ENCODE measurements at regions not wholly inside any gene's neighbourhood (a gene's known extent, or its start where the extent isn't known, plus 50 kb on each side); places are given as distances from the start of the nearest gene placed in this dataset.

GRCh38 chr17:77867976-77868713 lies 90.4 kb upstream of the TNRC6C start:
- DNase-seq: no peak

GRCh38 chr17:77869041-77869599 lies 89.4 kb upstream of the TNRC6C start:
- DNase-seq: no peak

GRCh38 chr17:77869665-77870132 lies 88.8 kb upstream of the TNRC6C start:
- peak in 1 of 2 donors; percentile 88 for DNase-seq

GRCh38 chr17:77872199-77872598 lies 86.3 kb upstream of the TNRC6C start:
- DNase-seq: peak in 1 of 2 donors; percentile 40

- no peak for DNase-seq
Measured at GRCh38 chr17:77872714-77873499, 85.6 kb upstream of the TNRC6C start.

- DNase-seq: no peak
Measured at GRCh38 chr17:77873500-77874302, 84.8 kb upstream of the TNRC6C start.

- no peak for DNase-seq
Measured at GRCh38 chr17:77874303-77875050, 84.0 kb upstream of the TNRC6C start.

GRCh38 chr17:77875051-77875780 lies 83.3 kb upstream of the TNRC6C start:
- no peak for DNase-seq

- peak in 1 of 2 donors; percentile 68 for DNase-seq
Measured at GRCh38 chr17:77875881-77876509, 82.5 kb upstream of the TNRC6C start.

GRCh38 chr17:77877036-77877435 lies 81.5 kb upstream of the TNRC6C start:
- no peak for DNase-seq

GRCh38 chr17:77877646-77878355 lies 80.7 kb upstream of the TNRC6C start:
- no peak for DNase-seq

- no peak for DNase-seq
Measured at GRCh38 chr17:77879226-77879895, 79.1 kb upstream of the TNRC6C start.

GRCh38 chr17:77879896-77880280 lies 78.6 kb upstream of the TNRC6C start:
- DNase-seq: no peak

- DNase-seq: no peak
Measured at GRCh38 chr17:77880711-77881450, 77.6 kb upstream of the TNRC6C start.

GRCh38 chr17:77881545-77881944 lies 77.0 kb upstream of the TNRC6C start:
- peak; percentile 83 to 89 for DNase-seq

GRCh38 chr17:77882040-77882439 lies 76.5 kb upstream of the TNRC6C start:
- no peak for DNase-seq

GRCh38 chr17:77882481-77883212 lies 75.9 kb upstream of the TNRC6C start:
- peak; percentile 93 for DNase-seq

GRCh38 chr17:77883213-77883650 lies 75.3 kb upstream of the TNRC6C start:
- no peak for DNase-seq

All from CD4-positive, alpha-beta T cell treated with Interleukin-1 beta for 1 hour (primary cell).